Hematopoietic multipotent progenitor cell treated with erythropoietin and hydrocortisone succinate and interleukin-3 and kit ligand, for 8 days (in vitro differentiated cells): ENCODE measurements at regions not wholly inside any gene's neighbourhood (a gene's known extent, or its start where the extent isn't known, plus 50 kb on each side); places are given as distances from the start of the nearest gene placed in this dataset.
"Not testable (repeated sequence)": the region's sequence is repeated elsewhere in the genome, so short reads cannot be mapped to it uniquely, and the experiment has no call there.

Experiments used
- DNase-seq: peaks from one replicate; pipeline ENCODE4 v3.0.0-alpha.2; 2015

- DNase-seq: no peak
Observed at GRCh38 chr3:118504906-118505305, 529.7 kb downstream of the IGSF11 start.

GRCh38 chr3:118505784-118506183, 528.9 kb downstream of the IGSF11 start:
- no peak for DNase-seq

GRCh38 chr3:118511402-118511801, 523.2 kb downstream of the IGSF11 start:
- DNase-seq: no peak

GRCh38 chr3:118512301-118512700, 522.3 kb downstream of the IGSF11 start:
- no peak for DNase-seq

- no peak for DNase-seq
Observed at GRCh38 chr3:118525077-118525476, 509.6 kb downstream of the IGSF11 start.

- no peak for DNase-seq
Observed at GRCh38 chr3:118526758-118527513, 507.7 kb downstream of the IGSF11 start.

GRCh38 chr3:118527514-118528044, 507.1 kb downstream of the IGSF11 start:
- no peak for DNase-seq

- no peak for DNase-seq
Observed at GRCh38 chr3:118529554-118529953, 505.1 kb downstream of the IGSF11 start.

- DNase-seq: no peak
Observed at GRCh38 chr3:118530350-118530922, 504.2 kb downstream of the IGSF11 start.

- DNase-seq: not testable (repeated sequence)
Observed at GRCh38 chr3:118530927-118531356, 503.7 kb downstream of the IGSF11 start.

GRCh38 chr3:118531816-118532215, 502.8 kb downstream of the IGSF11 start:
- DNase-seq: no peak

- no peak for DNase-seq
Observed at GRCh38 chr3:118533676-118534075, 501.0 kb downstream of the IGSF11 start.

- no peak for DNase-seq
Observed at GRCh38 chr3:118534519-118534918, 500.1 kb downstream of the IGSF11 start.

- no peak for DNase-seq
Observed at GRCh38 chr3:118536764-118537163, 497.9 kb downstream of the IGSF11 start.

GRCh38 chr3:118537454-118537853, 497.2 kb downstream of the IGSF11 start:
- no peak for DNase-seq

- DNase-seq: no peak
Observed at GRCh38 chr3:118538187-118538586, 496.5 kb downstream of the IGSF11 start.

- DNase-seq: not testable (repeated sequence)
Observed at GRCh38 chr3:118539820-118540447, 494.7 kb downstream of the IGSF11 start.

- DNase-seq: not testable (repeated sequence)
Observed at GRCh38 chr3:118540448-118540821, 494.2 kb downstream of the IGSF11 start.

- DNase-seq: no peak
Observed at GRCh38 chr3:118540826-118541225, 493.8 kb downstream of the IGSF11 start.

GRCh38 chr3:118541796-118542195, 492.9 kb downstream of the IGSF11 start:
- no peak for DNase-seq

GRCh38 chr3:118543832-118544231, 490.8 kb downstream of the IGSF11 start:
- no peak for DNase-seq

- DNase-seq: no peak
Observed at GRCh38 chr3:118544458-118544857, 490.2 kb downstream of the IGSF11 start.

- DNase-seq: no peak
Observed at GRCh38 chr3:118548434-118548833, 486.2 kb downstream of the IGSF11 start.

- no peak for DNase-seq
Observed at GRCh38 chr3:118550122-118550521, 484.5 kb downstream of the IGSF11 start.
